GM23338 (cell line): ENCODE measurements at regions not wholly inside any gene's neighbourhood (a gene's known extent, or its start where the extent isn't known, plus 50 kb on each side); places are given as distances from the start of the nearest gene placed in this dataset.

Source experiments
- ATAC-seq: fragments of 200-7000 bp; cut with Tn5 transposase; 3 replicates; pipeline ENCODE4 v1.9.1; 2020
- DNase-seq: peaks from one replicate; pipeline ENCODE4 v3.0.0-alpha.2; 2015; ENCODE audit warnings: low spot score
- H2AFZ ChIP-seq: fragments of 200-600 bp; sonication (generic); 2 replicates; pipeline ENCODE4 v1.8.0; 2016; ENCODE audit warnings: antibody characterized with exemption, mild to moderate bottlenecking, moderate library complexity
- H3F3A ChIP-seq: fragments of 200-600 bp; sonication (generic); replicated peaks from 2 replicates; pipeline ENCODE4 v1.8.0; 2017; ENCODE audit warnings: antibody characterized with exemption, mixed run types, low read depth
- H3K27ac ChIP-seq: fragments of 200-600 bp; sonication (generic); 2 replicates; pipeline ENCODE4 v1.6.1; 2016; ENCODE audit warnings: low read depth
- H3K27me3 ChIP-seq: fragments of 200-600 bp; sonication (generic); 2 replicates; pipeline ENCODE4 v1.8.0; 2016; ENCODE audit warnings: mild to moderate bottlenecking, mixed run types, moderate library complexity; ENCODE audit not compliant: insufficient read depth
- H3K36me3 ChIP-seq: fragments of 200-600 bp; sonication (generic); 2 replicates; pipeline ENCODE4 v1.8.0; 2016; ENCODE audit warnings: mild to moderate bottlenecking; ENCODE audit not compliant: insufficient read depth
- H3K4me1 ChIP-seq: fragments of 200-600 bp; sonication (generic); 2 replicates; pipeline ENCODE4 v1.8.0; 2016; ENCODE audit warnings: mild to moderate bottlenecking, moderate library complexity; ENCODE audit not compliant: insufficient read depth
- H3K4me2 ChIP-seq: fragments of 200-600 bp; sonication (generic); 2 replicates; pipeline ENCODE4 v1.7.1; 2017; ENCODE audit warnings: mixed run types
- H3K4me3 ChIP-seq: fragments of 200-600 bp; sonication (generic); 2 replicates; pipeline ENCODE4 v1.6.1; 2016; ENCODE audit warnings: mixed run types
- H3K79me2 ChIP-seq: fragments of 200-600 bp; sonication (generic); replicated peaks from 2 replicates; pipeline ENCODE4 v1.8.0; 2017; ENCODE audit warnings: mild to moderate bottlenecking; ENCODE audit not compliant: insufficient read depth
- H3K9me2 ChIP-seq: fragments of 200-600 bp; sonication (generic); 2 replicates; pipeline ENCODE4 v1.8.0; 2017; ENCODE audit not compliant: insufficient read depth
- H4K20me1 ChIP-seq: fragments of 200-600 bp; sonication (generic); replicated peaks from 2 replicates; pipeline ENCODE4 v1.8.0; 2017; ENCODE audit warnings: mild to moderate bottlenecking; ENCODE audit not compliant: insufficient read depth
- H3K27ac Mint-ChIP-seq: 2 replicates; pipeline ENCODE4 v1.8.0; 2020; ENCODE audit warnings: inconsistent platforms, mild to moderate bottlenecking, moderate library complexity, mixed read lengths
- H3K27me3 Mint-ChIP-seq: 3 replicates; pipeline ENCODE4 v1.8.0; 2022; ENCODE audit warnings: low read depth, mild to moderate bottlenecking, moderate library complexity, mixed read lengths, inconsistent platforms; ENCODE audit not compliant: insufficient read depth, poor library complexity
- H3K36me3 Mint-ChIP-seq: 3 replicates; pipeline ENCODE4 v1.8.0; 2021; ENCODE audit warnings: low read depth, mild to moderate bottlenecking, inconsistent platforms, moderate library complexity, mixed read lengths
- H3K4me1 Mint-ChIP-seq: 3 replicates; pipeline ENCODE4 v1.8.0; 2020; ENCODE audit warnings: mild to moderate bottlenecking, inconsistent platforms, mixed read lengths
- H3K4me3 Mint-ChIP-seq: 3 replicates; pipeline ENCODE4 v1.8.0; 2021; ENCODE audit warnings: moderate library complexity, mild to moderate bottlenecking, inconsistent platforms, mixed read lengths
- H3K9me3 Mint-ChIP-seq: 3 replicates; pipeline ENCODE4 v1.8.0; 2020; ENCODE audit warnings: moderate library complexity, mild to moderate bottlenecking, inconsistent platforms, mixed read lengths
- CREB1 ChIP-seq: fragments of 250-450 bp; sonication (Bioruptor Pico); IDR thresholded peaks from 2 replicates; pipeline ENCODE4 v1.5.0; 2020; ENCODE audit warnings: low read depth, mild to moderate bottlenecking, moderate library complexity
- EZH2 ChIP-seq: fragments of 200-600 bp; sonication (generic); IDR thresholded peaks from one replicate; pipeline ENCODE4 v1.8.0; 2017; ENCODE audit warnings: antibody characterized with exemption, mild to moderate bottlenecking, low read depth; ENCODE audit not compliant: unreplicated experiment
- EZH2phosphoT487 ChIP-seq: fragments of 200-600 bp; sonication (generic); IDR thresholded peaks from one replicate; pipeline ENCODE4 v1.8.1; 2018; ENCODE audit warnings: antibody characterized with exemption; ENCODE audit not compliant: unreplicated experiment
- JUNB ChIP-seq: IDR thresholded peaks from one replicate; pipeline ENCODE4 v1.6.1; 2016; ENCODE audit warnings: antibody characterized with exemption; ENCODE audit not compliant: unreplicated experiment
- NANOG ChIP-seq: IDR thresholded peaks from 2 replicates; pipeline ENCODE4 v1.6.1; 2016; ENCODE audit warnings: antibody characterized with exemption, borderline replicate concordance
- POLR2AphosphoS5 ChIP-seq: IDR thresholded peaks from 2 replicates; pipeline ENCODE4 v1.6.1; 2016; ENCODE audit warnings: antibody characterized with exemption, low read depth
- ZNF114 ChIP-seq: fragments of 250-450 bp; sonication (Bioruptor Pico); IDR thresholded peaks from 2 replicates; pipeline ENCODE4 v1.5.0; 2020; ENCODE audit warnings: mild to moderate bottlenecking, moderate library complexity
- TF ChIP-seq, protein P1 (sequence below): fragments of 250-450 bp; sonication (Bioruptor Pico); IDR thresholded peaks from 2 replicates; pipeline ENCODE4 v1.5.0; 2020; ENCODE audit warnings: mild to moderate bottlenecking, moderate library complexity
- TF ChIP-seq, protein P2 (sequence below): IDR thresholded peaks from 2 replicates; pipeline ENCODE4 v1.6.1; 2016; ENCODE audit warnings: antibody characterized with exemption

DNA sequence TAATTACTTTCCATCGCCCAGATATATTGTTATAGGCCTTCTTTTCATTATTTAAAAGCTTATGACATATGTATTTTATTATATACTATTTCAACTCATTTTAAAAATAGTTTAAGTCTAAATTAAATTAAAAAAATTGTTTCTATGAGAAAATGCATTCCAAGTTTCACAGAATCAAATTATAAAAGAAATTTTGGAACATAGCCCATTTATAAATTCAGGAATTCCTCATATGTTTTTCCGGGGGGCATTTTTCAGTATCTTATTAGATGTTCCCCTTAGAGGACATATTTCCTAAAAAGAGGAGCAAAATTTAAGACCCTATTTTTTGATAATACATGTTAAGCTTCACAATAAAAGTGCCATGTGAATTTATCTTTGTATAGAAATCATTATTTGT lies 119.9 kb upstream of the ATP2B1 start (continued):
- TF ChIP-seq NANOG (no peak), JUNB (no peak), EZH2phosphoT487 (no peak)
- TF ChIP-seq, protein P1, sequence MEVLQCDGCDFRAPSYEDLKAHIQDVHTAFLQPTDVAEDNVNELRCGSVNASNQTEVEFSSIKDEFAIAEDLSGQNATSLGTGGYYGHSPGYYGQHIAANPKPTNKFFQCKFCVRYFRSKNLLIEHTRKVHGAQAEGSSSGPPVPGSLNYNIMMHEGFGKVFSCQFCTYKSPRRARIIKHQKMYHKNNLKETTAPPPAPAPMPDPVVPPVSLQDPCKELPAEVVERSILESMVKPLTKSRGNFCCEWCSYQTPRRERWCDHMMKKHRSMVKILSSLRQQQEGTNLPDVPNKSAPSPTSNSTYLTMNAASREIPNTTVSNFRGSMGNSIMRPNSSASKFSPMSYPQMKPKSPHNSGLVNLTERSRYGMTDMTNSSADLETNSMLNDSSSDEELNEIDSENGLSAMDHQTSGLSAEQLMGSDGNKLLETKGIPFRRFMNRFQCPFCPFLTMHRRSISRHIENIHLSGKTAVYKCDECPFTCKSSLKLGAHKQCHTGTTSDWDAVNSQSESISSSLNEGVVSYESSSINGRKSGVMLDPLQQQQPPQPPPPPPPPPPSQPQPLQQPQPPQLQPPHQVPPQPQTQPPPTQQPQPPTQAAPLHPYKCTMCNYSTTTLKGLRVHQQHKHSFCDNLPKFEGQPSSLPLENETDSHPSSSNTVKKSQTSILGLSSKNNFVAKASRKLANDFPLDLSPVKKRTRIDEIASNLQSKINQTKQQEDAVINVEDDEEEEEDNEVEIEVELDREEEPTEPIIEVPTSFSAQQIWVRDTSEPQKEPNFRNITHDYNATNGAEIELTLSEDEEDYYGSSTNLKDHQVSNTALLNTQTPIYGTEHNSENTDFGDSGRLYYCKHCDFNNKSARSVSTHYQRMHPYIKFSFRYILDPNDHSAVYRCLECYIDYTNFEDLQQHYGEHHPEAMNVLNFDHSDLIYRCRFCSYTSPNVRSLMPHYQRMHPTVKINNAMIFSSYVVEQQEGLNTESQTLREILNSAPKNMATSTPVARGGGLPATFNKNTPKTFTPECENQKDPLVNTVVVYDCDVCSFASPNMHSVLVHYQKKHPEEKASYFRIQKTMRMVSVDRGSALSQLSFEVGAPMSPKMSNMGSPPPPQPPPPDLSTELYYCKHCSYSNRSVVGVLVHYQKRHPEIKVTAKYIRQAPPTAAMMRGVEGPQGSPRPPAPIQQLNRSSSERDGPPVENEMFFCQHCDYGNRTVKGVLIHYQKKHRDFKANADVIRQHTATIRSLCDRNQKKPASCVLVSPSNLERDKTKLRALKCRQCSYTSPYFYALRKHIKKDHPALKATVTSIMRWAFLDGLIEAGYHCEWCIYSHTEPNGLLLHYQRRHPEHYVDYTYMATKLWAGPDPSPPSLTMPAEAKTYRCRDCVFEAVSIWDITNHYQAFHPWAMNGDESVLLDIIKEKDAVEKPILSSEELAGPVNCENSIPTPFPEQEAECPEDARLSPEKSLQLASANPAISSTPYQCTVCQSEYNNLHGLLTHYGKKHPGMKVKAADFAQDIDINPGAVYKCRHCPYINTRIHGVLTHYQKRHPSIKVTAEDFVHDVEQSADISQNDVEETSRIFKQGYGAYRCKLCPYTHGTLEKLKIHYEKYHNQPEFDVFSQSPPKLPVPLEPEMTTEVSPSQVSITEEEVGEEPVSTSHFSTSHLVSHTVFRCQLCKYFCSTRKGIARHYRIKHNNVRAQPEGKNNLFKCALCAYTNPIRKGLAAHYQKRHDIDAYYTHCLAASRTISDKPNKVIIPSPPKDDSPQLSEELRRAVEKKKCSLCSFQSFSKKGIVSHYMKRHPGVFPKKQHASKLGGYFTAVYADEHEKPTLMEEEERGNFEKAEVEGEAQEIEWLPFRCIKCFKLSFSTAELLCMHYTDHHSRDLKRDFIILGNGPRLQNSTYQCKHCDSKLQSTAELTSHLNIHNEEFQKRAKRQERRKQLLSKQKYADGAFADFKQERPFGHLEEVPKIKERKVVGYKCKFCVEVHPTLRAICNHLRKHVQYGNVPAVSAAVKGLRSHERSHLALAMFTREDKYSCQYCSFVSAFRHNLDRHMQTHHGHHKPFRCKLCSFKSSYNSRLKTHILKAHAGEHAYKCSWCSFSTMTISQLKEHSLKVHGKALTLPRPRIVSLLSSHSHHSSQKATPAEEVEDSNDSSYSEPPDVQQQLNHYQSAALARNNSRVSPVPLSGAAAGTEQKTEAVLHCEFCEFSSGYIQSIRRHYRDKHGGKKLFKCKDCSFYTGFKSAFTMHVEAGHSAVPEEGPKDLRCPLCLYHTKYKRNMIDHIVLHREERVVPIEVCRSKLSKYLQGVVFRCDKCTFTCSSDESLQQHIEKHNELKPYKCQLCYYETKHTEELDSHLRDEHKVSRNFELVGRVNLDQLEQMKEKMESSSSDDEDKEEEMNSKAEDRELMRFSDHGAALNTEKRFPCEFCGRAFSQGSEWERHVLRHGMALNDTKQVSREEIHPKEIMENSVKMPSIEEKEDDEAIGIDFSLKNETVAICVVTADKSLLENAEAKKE = no peak

DNA sequence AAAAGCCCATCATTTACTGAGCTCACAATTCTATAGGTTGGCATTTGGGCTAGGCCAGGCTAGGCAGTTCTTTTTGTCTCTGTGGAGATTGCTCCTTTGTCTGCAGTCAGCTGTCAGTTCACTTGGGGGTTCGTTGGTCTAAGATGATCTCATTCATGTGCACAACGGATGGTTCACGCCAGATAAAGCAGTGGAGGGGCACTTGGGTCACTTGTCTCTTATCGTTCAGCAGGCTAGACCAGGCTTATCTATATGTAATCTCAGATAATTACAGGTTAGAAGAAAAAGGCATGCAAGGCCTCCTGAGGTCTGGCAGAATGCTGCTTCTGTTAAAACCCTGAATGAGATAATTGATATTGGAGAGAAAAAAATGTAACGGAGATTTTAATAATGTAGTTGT lies 119.0 kb upstream of the ATP2B1 start:
- no peaks in the 10 kb centered on the region for H3K9me3 Mint-ChIP-seq
- Histone ChIP-seq H3K4me1 (no peaks in the 10 kb centered on the region), H4K20me1 (no peaks in the 10 kb centered on the region), H3F3A (no peaks in the 10 kb centered on the region), H3K79me2 (no peaks in the 10 kb centered on the region), H3K4me3 (no peak overlapping the region), H2AFZ (no peak overlapping the region), H3K4me2 (no peak overlapping the region), H3K9me2 (no peaks in the 10 kb centered on the region), H3K36me3 (no peaks in the 10 kb centered on the region), H3K27ac (no peak overlapping the region), H3K27me3 (no peaks in the 10 kb centered on the region)
- no peak overlapping the region for H3K4me3 Mint-ChIP-seq
- no peak overlapping the region for H3K27ac Mint-ChIP-seq
- peaks cover 8% of the 10 kb centered on the region; the same call in 2 of the 3 replicates for H3K4me1 Mint-ChIP-seq
- ATAC-seq = no peak
- no peak for DNase-seq
- H3K27me3 Mint-ChIP-seq = no peaks in the 10 kb centered on the region
- no peaks in the 10 kb centered on the region for H3K36me3 Mint-ChIP-seq
- TF ChIP-seq CREB1 (CRISPR knock-in tag) = no peak
- no peak for TF ChIP-seq EZH2
- TF ChIP-seq, protein P1 = no peak
- TF ChIP-seq POLR2AphosphoS5 = no peak
- TF ChIP-seq JUNB = no peak
- TF ChIP-seq ZNF114 (CRISPR knock-in tag) = no peak
- TF ChIP-seq, protein P2, sequence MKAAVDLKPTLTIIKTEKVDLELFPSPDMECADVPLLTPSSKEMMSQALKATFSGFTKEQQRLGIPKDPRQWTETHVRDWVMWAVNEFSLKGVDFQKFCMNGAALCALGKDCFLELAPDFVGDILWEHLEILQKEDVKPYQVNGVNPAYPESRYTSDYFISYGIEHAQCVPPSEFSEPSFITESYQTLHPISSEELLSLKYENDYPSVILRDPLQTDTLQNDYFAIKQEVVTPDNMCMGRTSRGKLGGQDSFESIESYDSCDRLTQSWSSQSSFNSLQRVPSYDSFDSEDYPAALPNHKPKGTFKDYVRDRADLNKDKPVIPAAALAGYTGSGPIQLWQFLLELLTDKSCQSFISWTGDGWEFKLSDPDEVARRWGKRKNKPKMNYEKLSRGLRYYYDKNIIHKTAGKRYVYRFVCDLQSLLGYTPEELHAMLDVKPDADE = no peak
